ENCODE measurements at regions not wholly inside any gene's neighbourhood (a gene's known extent, or its start where the extent isn't known, plus 50 kb on each side); places are given as distances from the start of the nearest gene placed in this dataset.
A peak's percentile ranks its signal among the peaks of the same experiment; 100 is the strongest.

DNA sequence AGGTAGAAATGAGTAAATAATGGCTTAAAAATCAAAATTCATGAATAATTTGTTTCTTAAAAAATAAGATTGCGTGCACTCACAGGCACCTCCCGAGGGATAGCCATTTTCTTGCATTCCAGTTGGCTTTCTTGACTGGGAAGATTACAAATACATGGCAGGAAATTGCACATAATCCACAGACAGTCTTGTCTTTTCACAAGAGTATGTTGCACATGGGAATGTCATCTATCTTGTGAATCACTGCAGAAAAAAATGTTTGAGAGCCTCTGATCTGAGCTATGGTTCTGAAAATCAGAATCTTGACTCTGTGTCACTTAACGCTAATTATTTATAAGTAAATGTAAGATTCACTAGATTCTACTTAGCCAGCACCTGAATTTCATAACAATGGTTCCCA, 74.1 kb upstream of the PRKG1 start:
- Histone ChIP-seq H3K27me3 (no peaks in the 10 kb centered on the region), H3K36me3 (no peaks in the 10 kb centered on the region), H3K27ac (no peak overlapping the region), H3K4me1 (peaks cover 0 to 20% of the 10 kb centered on the region in 2 donors), H3K9me3 (no peaks in the 10 kb centered on the region), H3K4me3 (no peak overlapping the region)
- TF ChIP-seq CTCF (IDR thresholded peaks at IDR 0.05), result no peak
- DNase-seq (ENCODE audit: low spot score), result no peak

DNA sequence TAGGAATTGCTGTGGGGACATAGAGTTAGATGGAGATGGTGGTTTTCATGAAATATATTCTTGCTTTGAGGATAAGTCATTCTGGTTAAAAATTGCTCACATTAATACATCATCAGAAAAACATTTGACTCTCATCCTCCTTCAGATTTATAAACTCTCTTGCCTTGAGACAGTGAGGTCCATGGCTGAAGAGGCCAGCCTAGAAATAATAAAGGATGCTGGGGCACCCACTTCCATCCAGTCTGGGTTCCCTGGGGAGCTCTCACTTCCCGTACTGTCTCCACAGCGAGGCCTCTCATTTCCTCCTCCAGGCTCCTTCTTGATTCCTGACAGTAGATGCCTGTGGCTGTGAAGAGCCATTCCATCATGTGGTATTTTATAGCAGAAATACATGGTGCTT, 73.3 kb upstream of the PRKG1 start:
- no peak for TF ChIP-seq CTCF (IDR thresholded peaks at IDR 0.05)
- no peaks in the 10 kb centered on the region for H3K9me3 ChIP-seq
- no peak for DNase-seq (ENCODE audit: low spot score)
- H3K27ac ChIP-seq, result no peak overlapping the region
- H3K4me3 ChIP-seq, result no peak overlapping the region
- H3K27me3 ChIP-seq, result no peaks in the 10 kb centered on the region
- peaks cover 0 to 20% of the 10 kb centered on the region in 2 donors for H3K4me1 ChIP-seq
- no peaks in the 10 kb centered on the region for H3K36me3 ChIP-seq

DNA sequence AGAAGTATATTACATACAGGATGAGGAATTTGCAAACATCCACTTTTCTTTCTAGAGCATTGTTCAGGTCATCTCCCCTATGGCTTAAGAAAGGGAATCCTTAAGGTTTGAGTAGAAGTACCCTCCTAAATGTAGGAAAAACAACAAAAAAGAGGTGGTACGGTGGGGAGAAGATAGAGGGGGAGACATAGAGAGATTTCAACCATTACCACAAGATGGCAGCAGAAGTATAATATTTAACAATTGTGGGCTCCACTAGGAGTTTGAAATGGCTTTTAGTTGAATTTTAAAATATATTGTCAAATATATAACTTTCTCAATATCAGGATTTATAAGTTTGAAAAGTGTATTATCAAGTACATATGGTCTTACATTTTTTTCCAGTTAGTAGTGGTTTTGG, 72.7 kb upstream of the PRKG1 start:
- Histone ChIP-seq H3K27me3 (no peaks in the 10 kb centered on the region), H3K36me3 (no peaks in the 10 kb centered on the region), H3K27ac (no peak overlapping the region), H3K9me3 (no peaks in the 10 kb centered on the region), H3K4me1 (peaks cover 0 to 20% of the 10 kb centered on the region in 2 donors), H3K4me3 (no peak overlapping the region)
- peak; percentile 51 to 71 for TF ChIP-seq CTCF (IDR thresholded peaks at IDR 0.05)
- DNase-seq (ENCODE audit: low spot score), result no peak

GRCh38 chr10:51002469-51002868, 71.8 kb upstream of the PRKG1 start:
- no peak overlapping the region for H3K27ac ChIP-seq
- no peak for TF ChIP-seq CTCF (IDR thresholded peaks at IDR 0.05)
- peaks cover 0 to 17% of the 10 kb centered on the region in 2 donors for H3K4me1 ChIP-seq
- no peaks in the 10 kb centered on the region for H3K9me3 ChIP-seq
- H3K4me3 ChIP-seq, result no peak overlapping the region
- H3K27me3 ChIP-seq, result no peaks in the 10 kb centered on the region
- no peak for DNase-seq (ENCODE audit: low spot score)
- no peaks in the 10 kb centered on the region for H3K36me3 ChIP-seq

DNA sequence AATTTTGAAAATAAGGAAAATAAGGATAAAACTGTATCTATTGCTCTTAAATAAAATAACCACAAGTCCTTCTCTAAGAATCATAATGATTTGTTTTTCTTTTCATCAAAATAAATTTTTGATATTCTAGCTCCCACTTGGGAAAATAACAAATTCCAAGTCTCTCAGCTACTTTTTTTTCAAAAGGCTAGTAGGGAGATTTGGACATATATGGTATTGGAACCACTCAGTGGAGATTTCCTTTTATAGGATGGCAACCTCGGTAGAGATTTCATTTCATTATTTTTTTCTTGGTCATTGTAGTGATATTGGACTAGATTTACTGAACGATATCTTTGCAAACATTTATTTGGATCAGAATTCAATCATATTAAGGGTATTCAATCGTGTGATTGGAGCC, 69.5 kb upstream of the PRKG1 start:
- DNase-seq (ENCODE audit: low spot score), result no peak
- peaks cover 0 to 9% of the 10 kb centered on the region in 2 donors for H3K4me1 ChIP-seq
- no peak overlapping the region for H3K4me3 ChIP-seq
- no peaks in the 10 kb centered on the region for H3K9me3 ChIP-seq
- H3K36me3 ChIP-seq, result no peaks in the 10 kb centered on the region
- peak overlapping the region in 1 of 2 donors; percentile 12 for H3K27ac ChIP-seq
- H3K27me3 ChIP-seq, result no peaks in the 10 kb centered on the region
- TF ChIP-seq CTCF (IDR thresholded peaks at IDR 0.05), result no peak

DNA sequence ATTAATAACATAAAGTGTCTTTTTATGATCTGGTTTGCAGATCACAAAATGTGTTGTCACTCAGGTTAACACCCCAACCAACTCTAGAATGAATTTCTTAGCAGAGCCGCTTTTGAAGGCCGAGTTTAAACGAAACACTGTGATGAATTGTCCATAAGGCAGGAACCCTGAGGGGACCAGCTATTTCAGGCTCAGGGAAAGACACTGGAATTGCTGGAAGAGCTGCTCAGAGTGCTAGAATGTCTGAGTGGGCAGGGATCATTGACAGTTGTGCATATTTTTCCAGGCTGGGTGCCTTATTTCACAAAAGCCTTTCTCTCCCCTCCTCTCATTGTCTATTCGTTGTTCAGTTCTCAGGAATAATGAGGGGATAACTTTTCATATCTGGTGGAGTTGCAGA, 68.7 kb upstream of the PRKG1 start:
- TF ChIP-seq CTCF (IDR thresholded peaks at IDR 0.05), result no peak
- DNase-seq (ENCODE audit: low spot score), result no peak
- Histone ChIP-seq H3K36me3 (no peaks in the 10 kb centered on the region), H3K27me3 (no peaks in the 10 kb centered on the region), H3K9me3 (no peaks in the 10 kb centered on the region), H3K27ac (peak overlapping the region in 1 of 2 donors; percentile 12), H3K4me1 (peaks cover 0 to 6% of the 10 kb centered on the region in 2 donors), H3K4me3 (no peak overlapping the region)
